Astrocyte (in vitro differentiated cells and primary cell): ENCODE measurements at regions not wholly inside any gene's neighbourhood (a gene's known extent, or its start where the extent isn't known, plus 50 kb on each side); places are given as distances from the start of the nearest gene placed in this dataset.

ENCODE experiments used
- EZH2 ChIP-seq: IDR thresholded peaks from 2 replicates; pipeline ENCODE4 v1.6.1; 2012; ENCODE audit warnings: mild to moderate bottlenecking, low read length, inconsistent platforms; ENCODE audit not compliant: insufficient read depth
- TF ChIP-seq, protein P1 (sequence below): IDR thresholded peaks from 2 replicates; pipeline ENCODE4 v1.5.1; 2011; ENCODE audit warnings: low read depth, mild to moderate bottlenecking, inconsistent platforms, low read length, moderate library complexity; ENCODE audit not compliant: insufficient read depth

DNA sequence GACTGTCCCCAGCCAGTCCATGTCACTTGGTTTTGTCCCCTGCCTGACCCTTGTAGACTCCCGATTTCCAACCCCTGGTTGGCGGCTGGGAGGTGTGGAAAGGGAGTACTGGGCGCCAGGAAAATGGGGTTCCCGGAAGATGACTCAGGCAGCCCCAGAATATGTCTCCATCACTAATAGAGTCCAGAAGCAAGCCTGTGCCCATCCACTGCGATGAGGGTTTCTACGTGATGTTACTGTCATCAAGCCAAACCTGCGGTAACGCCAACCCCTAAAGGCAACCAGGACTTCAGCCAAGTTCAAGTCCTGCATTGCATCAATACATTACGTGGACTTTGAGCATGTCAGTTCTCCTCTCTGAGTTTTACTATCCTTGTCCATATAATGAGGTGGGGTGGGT, 62.0 kb upstream of the TAF1B start:
- TF ChIP-seq, protein P1, sequence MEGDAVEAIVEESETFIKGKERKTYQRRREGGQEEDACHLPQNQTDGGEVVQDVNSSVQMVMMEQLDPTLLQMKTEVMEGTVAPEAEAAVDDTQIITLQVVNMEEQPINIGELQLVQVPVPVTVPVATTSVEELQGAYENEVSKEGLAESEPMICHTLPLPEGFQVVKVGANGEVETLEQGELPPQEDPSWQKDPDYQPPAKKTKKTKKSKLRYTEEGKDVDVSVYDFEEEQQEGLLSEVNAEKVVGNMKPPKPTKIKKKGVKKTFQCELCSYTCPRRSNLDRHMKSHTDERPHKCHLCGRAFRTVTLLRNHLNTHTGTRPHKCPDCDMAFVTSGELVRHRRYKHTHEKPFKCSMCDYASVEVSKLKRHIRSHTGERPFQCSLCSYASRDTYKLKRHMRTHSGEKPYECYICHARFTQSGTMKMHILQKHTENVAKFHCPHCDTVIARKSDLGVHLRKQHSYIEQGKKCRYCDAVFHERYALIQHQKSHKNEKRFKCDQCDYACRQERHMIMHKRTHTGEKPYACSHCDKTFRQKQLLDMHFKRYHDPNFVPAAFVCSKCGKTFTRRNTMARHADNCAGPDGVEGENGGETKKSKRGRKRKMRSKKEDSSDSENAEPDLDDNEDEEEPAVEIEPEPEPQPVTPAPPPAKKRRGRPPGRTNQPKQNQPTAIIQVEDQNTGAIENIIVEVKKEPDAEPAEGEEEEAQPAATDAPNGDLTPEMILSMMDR, result no peak
- no peak for TF ChIP-seq EZH2
